Hepatocyte (in vitro differentiated cells): ENCODE measurements at regions not wholly inside any gene's neighbourhood (a gene's known extent, or its start where the extent isn't known, plus 50 kb on each side); places are given as distances from the start of the nearest gene placed in this dataset.

Source experiments
- DNase-seq: peaks from one replicate; pipeline ENCODE4 v3.0.0-alpha.2; 2016; ENCODE audit warnings: low spot score
- H2AFZ ChIP-seq: fragments of 200-600 bp; sonication (generic); 2 replicates; pipeline ENCODE4 v1.6.0; 2016; ENCODE audit warnings: antibody characterized with exemption, mild to moderate bottlenecking
- H3K27ac ChIP-seq: fragments of 200-600 bp; sonication (generic); 2 replicates; pipeline ENCODE4 v1.5.1; 2016; ENCODE audit warnings: mild to moderate bottlenecking
- H3K27me3 ChIP-seq: fragments of 200-600 bp; sonication (generic); 2 replicates; pipeline ENCODE4 v1.6.1; 2016
- H3K36me3 ChIP-seq: fragments of 200-600 bp; sonication (generic); replicated peaks from 2 replicates; pipeline ENCODE4 v1.5.1; 2016; ENCODE audit warnings: low read depth; ENCODE audit not compliant: insufficient read depth
- H3K4me1 ChIP-seq: fragments of 200-600 bp; sonication (generic); 2 replicates; pipeline ENCODE4 v1.5.1; 2016; ENCODE audit warnings: mild to moderate bottlenecking, moderate library complexity; ENCODE audit not compliant: insufficient read depth
- H3K4me2 ChIP-seq: fragments of 200-600 bp; sonication (generic); 2 replicates; pipeline ENCODE4 v1.6.0; 2016
- H3K4me3 ChIP-seq: fragments of 200-600 bp; sonication (generic); 2 replicates; pipeline ENCODE4 v1.5.1; 2016; ENCODE audit warnings: mild to moderate bottlenecking
- H3K79me2 ChIP-seq: fragments of 200-600 bp; sonication (generic); 2 replicates; pipeline ENCODE4 v1.6.0; 2017; ENCODE audit warnings: mild to moderate bottlenecking
- H3K9me2 ChIP-seq: fragments of 200-600 bp; sonication (generic); replicated peaks from 2 replicates; pipeline ENCODE4 v1.6.0; 2017; ENCODE audit warnings: mild to moderate bottlenecking; ENCODE audit not compliant: insufficient read depth
- H3K9me3 ChIP-seq: fragments of 200-600 bp; sonication (generic); 2 replicates; pipeline ENCODE4 v1.5.1; 2016; ENCODE audit warnings: low read depth, mild to moderate bottlenecking
- H4K20me1 ChIP-seq: fragments of 200-600 bp; sonication (generic); 2 replicates; pipeline ENCODE4 v1.6.0; 2016; ENCODE audit warnings: mild to moderate bottlenecking; ENCODE audit not compliant: insufficient read depth, poor library complexity, severe bottlenecking
- CTCF ChIP-seq: fragments of 200-600 bp; sonication (generic); IDR thresholded peaks from 2 replicates; pipeline ENCODE4 v1.5.1; 2016; ENCODE audit warnings: antibody characterized with exemption, mild to moderate bottlenecking; ENCODE audit not compliant: poor library complexity
- EZH2 ChIP-seq: fragments of 200-600 bp; sonication (generic); IDR thresholded peaks from 2 replicates; pipeline ENCODE4 v1.6.1; 2016; ENCODE audit warnings: antibody characterized with exemption, mild to moderate bottlenecking, borderline replicate concordance
- EZH2phosphoT487 ChIP-seq: fragments of 200-600 bp; sonication (generic); IDR thresholded peaks from one replicate; pipeline ENCODE4 v1.6.1; 2018; ENCODE audit warnings: antibody characterized with exemption, mild to moderate bottlenecking, low read depth, moderate library complexity; ENCODE audit not compliant: unreplicated experiment, severe bottlenecking
- WGBS: methylation state at CpG from one replicate; pipeline ENCODE4 v1.1.6; 2016; ENCODE audit warnings: low lambda C conversion rate; ENCODE audit errors: missing lambda C conversion rate; 5-methylcytosine and 5-hydroxymethylcytosine counted together

- no peaks in the 10 kb centered on the region for H3K79me2 ChIP-seq
- WGBS = 51% methylated on average over 6 of the region's 6 CpGs
- H3K9me3 ChIP-seq = no peaks in the 10 kb centered on the region
- TF ChIP-seq EZH2 (no peak), EZH2phosphoT487 (no peak), CTCF (no peak)
- H3K4me2 ChIP-seq = no peak overlapping the region
- no peaks in the 10 kb centered on the region for H4K20me1 ChIP-seq
- H2AFZ ChIP-seq = no peak overlapping the region
- no peaks in the 10 kb centered on the region for H3K9me2 ChIP-seq
- H3K27ac ChIP-seq = no peak overlapping the region
- H3K36me3 ChIP-seq = no peaks in the 10 kb centered on the region
- H3K27me3 ChIP-seq = no peaks in the 10 kb centered on the region
- H3K4me1 ChIP-seq = peaks cover 9% of the 10 kb centered on the region
- H3K4me3 ChIP-seq = no peak overlapping the region
- DNase-seq = peak; percentile 73
Measured at GRCh38 chr6:47098570-47098993, 56.5 kb upstream of the ADGRF1 start.

- Histone ChIP-seq H4K20me1 (no peaks in the 10 kb centered on the region), H3K27ac (peak overlapping the region; percentile 20), H3K36me3 (no peaks in the 10 kb centered on the region), H3K4me2 (no peak overlapping the region), H3K4me3 (no peak overlapping the region), H3K9me3 (no peaks in the 10 kb centered on the region), H3K4me1 (peaks cover 14% of the 10 kb centered on the region), H3K9me2 (no peaks in the 10 kb centered on the region), H3K27me3 (no peaks in the 10 kb centered on the region), H3K79me2 (no peaks in the 10 kb centered on the region), H2AFZ (no peak overlapping the region)
- 55% methylated on average over 8 of the region's 8 CpGs for WGBS
- peak; percentile 87 for DNase-seq
- TF ChIP-seq CTCF = peak; percentile 85
- no peak for TF ChIP-seq EZH2phosphoT487
- no peak for TF ChIP-seq EZH2
Measured at GRCh38 chr6:47097092-47097945, 55.2 kb upstream of the ADGRF1 start.

- no peak for DNase-seq
- no peaks in the 10 kb centered on the region for H3K9me3 ChIP-seq
- H3K4me3 ChIP-seq = no peak overlapping the region
- H3K36me3 ChIP-seq = no peaks in the 10 kb centered on the region
- H3K9me2 ChIP-seq = no peaks in the 10 kb centered on the region
- H4K20me1 ChIP-seq = no peaks in the 10 kb centered on the region
- 79% methylated on average over 9 of the region's 9 CpGs for WGBS
- H3K27me3 ChIP-seq = no peaks in the 10 kb centered on the region
- peaks cover 17% of the 10 kb centered on the region for H3K4me1 ChIP-seq
- TF ChIP-seq CTCF = no peak
- TF ChIP-seq EZH2phosphoT487 = no peak
- no peak for TF ChIP-seq EZH2
- H3K79me2 ChIP-seq = no peaks in the 10 kb centered on the region
- H3K27ac ChIP-seq = no peak overlapping the region
- H3K4me2 ChIP-seq = no peak overlapping the region
- H2AFZ ChIP-seq = no peak overlapping the region
Measured at GRCh38 chr6:47096211-47096895, 54.2 kb upstream of the ADGRF1 start.
